Activated naive CD4-positive, alpha-beta T cell treated with anti-CD3 and anti-CD28 coated beads for 36 hours (primary cell): ENCODE measurements at regions not wholly inside any gene's neighbourhood (a gene's known extent, or its start where the extent isn't known, plus 50 kb on each side); places are given as distances from the start of the nearest gene placed in this dataset.
"Not testable (repeated sequence)": the region's sequence is repeated elsewhere in the genome, so short reads cannot be mapped to it uniquely, and the experiment has no call there.

ENCODE experiments used
- CTCF ChIA-PET: fragments of 350-600 bp; sonication (Branson Sonifier 250); formaldehyde crosslinking; loops from one replicate; lab custom pipeline; 2021; ENCODE audit warnings: antibody characterized with exemption; lab: Charles Lee
- DNase-seq: peaks from one replicate; pipeline ENCODE4 v3.0.0-alpha.2; 2020
- H3K27ac Mint-ChIP-seq: one replicate; pipeline ENCODE4 v1.8.0; 2021; ENCODE audit warnings: mild to moderate bottlenecking, mixed read lengths
- H3K27me3 Mint-ChIP-seq: one replicate; pipeline ENCODE4 v1.8.0; 2021; ENCODE audit warnings: low read depth, mixed read lengths
- H3K36me3 Mint-ChIP-seq: one replicate; pipeline ENCODE4 v1.8.0; 2021; ENCODE audit warnings: low read depth, mixed read lengths
- H3K4me1 Mint-ChIP-seq: one replicate; pipeline ENCODE4 v1.8.0; 2021; ENCODE audit warnings: low read depth, mixed read lengths
- H3K4me3 Mint-ChIP-seq: one replicate; pipeline ENCODE4 v1.8.0; 2021; ENCODE audit warnings: mild to moderate bottlenecking, moderate library complexity, mixed read lengths
- H3K9me3 Mint-ChIP-seq: one replicate; pipeline ENCODE4 v1.8.0; 2021; ENCODE audit warnings: mixed read lengths
- intact Hi-C: fragments of 100-400 bp; cut with micrococcal nuclease; formaldehyde crosslinking; loops from one replicate; pipeline ENCODE4 v1.15.1; 2023

- Mint-ChIP-seq H3K36me3 (no peaks in the 10 kb centered on the region), H3K4me1 (no peaks in the 10 kb centered on the region), H3K27me3 (no peaks in the 10 kb centered on the region), H3K4me3 (no peak overlapping the region), H3K9me3 (peaks cover 4% of the 10 kb centered on the region), H3K27ac (no peak overlapping the region)
- intact Hi-C loops, result no loop called here
- CTCF ChIA-PET, result no interaction called here
- no peak for DNase-seq
Measured at GRCh38 chr5:135151256-135151655, 117.2 kb upstream of the PITX1 start.

DNA sequence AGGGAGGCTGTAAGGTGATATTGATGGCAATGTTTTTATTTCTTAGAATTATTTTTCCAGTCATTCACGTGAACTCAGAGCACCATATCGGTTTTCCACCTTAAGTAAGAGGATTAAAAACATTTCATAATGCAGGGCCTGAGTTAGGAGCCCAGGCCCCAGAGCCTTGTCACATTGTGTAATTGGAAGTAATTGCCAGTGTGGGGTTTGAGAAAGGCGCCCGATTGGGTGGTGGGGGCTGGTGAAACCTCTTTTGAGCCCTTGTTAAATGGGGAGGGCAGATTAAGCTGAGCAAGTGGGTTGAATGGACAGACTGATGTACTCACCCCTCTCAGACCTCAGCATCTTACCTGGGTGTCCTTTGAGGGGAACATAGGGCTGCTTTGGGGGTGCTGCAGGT is 116.7 kb upstream of the PITX1 start:
- no peak overlapping the region for H3K27ac Mint-ChIP-seq
- no peak overlapping the region for H3K4me3 Mint-ChIP-seq
- H3K36me3 Mint-ChIP-seq, result no peaks in the 10 kb centered on the region
- CTCF ChIA-PET, result no interaction called here
- intact Hi-C loops, result no loop called here
- H3K4me1 Mint-ChIP-seq, result no peaks in the 10 kb centered on the region
- H3K27me3 Mint-ChIP-seq, result no peaks in the 10 kb centered on the region
- H3K9me3 Mint-ChIP-seq, result peaks cover 4% of the 10 kb centered on the region
- DNase-seq, result no peak

DNA sequence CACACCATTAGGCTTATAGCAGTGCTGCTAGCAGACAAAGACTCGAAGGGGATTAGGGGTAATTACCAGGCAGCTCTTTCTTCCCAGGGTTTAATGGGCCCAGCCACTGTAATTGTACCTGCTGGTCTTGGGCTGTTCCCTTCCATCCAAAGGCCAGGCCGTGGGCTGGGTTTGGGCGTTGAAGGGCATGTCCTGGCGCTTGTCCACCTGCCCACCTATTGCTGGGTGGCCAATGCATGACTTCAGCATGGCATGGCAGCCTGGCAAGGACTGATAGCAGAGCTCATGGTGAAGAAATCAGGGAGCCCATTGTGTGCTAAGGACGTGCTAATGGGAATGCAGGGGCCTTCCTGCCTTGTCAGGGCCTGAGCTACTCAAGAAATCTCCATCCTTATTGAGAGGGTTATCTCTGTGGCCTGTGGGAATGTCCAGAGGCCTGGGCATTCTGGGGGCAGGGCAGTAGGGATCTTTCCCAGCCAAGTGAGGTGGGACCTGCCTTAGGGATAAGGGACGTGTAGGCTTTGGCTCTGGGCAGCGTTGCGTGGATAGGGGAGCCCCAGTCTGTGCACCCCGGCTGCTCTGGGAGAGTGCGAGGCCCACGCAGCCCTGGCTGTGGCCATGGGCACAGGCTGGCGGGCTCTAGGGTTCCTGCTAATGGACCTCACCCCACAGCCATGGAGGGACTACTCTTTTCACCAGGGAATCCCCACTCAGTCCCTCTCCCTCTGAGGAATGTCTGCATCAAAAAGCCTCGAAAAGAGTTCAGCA is 116.1 kb upstream of the PITX1 start:
- Mint-ChIP-seq H3K36me3 (no peaks in the 10 kb centered on the region), H3K27ac (no peak overlapping the region), H3K4me1 (no peaks in the 10 kb centered on the region), H3K4me3 (no peak overlapping the region), H3K27me3 (no peaks in the 10 kb centered on the region), H3K9me3 (peaks cover 4% of the 10 kb centered on the region)
- intact Hi-C loops, result no loop called here
- CTCF ChIA-PET, result no interaction called here
- DNase-seq, result no peak

- Mint-ChIP-seq H3K36me3 (no peaks in the 10 kb centered on the region), H3K9me3 (peaks cover 4% of the 10 kb centered on the region), H3K27ac (no peak overlapping the region), H3K27me3 (no peaks in the 10 kb centered on the region), H3K4me1 (no peaks in the 10 kb centered on the region), H3K4me3 (no peak overlapping the region)
- intact Hi-C loops, result no loop called here
- CTCF ChIA-PET, result no interaction called here
- DNase-seq, result no peak
Measured at GRCh38 chr5:135149229-135149955, 115.4 kb upstream of the PITX1 start.

- H3K4me1 Mint-ChIP-seq, result no peaks in the 10 kb centered on the region
- no peak overlapping the region for H3K4me3 Mint-ChIP-seq
- peaks cover 4% of the 10 kb centered on the region for H3K9me3 Mint-ChIP-seq
- intact Hi-C loops, result no loop called here
- no peak overlapping the region for H3K27ac Mint-ChIP-seq
- no peak for DNase-seq
- no peaks in the 10 kb centered on the region for H3K27me3 Mint-ChIP-seq
- no peaks in the 10 kb centered on the region for H3K36me3 Mint-ChIP-seq
- CTCF ChIA-PET, result no interaction called here
Measured at GRCh38 chr5:135147294-135148090, 113.5 kb upstream of the PITX1 start.

GRCh38 chr5:135145985-135146384 is 112.0 kb upstream of the PITX1 start:
- H3K9me3 Mint-ChIP-seq, result peaks cover 4% of the 10 kb centered on the region
- CTCF ChIA-PET, result no interaction called here
- no peaks in the 10 kb centered on the region for H3K4me1 Mint-ChIP-seq
- no peak overlapping the region for H3K4me3 Mint-ChIP-seq
- H3K27ac Mint-ChIP-seq, result no peak overlapping the region
- no peaks in the 10 kb centered on the region for H3K27me3 Mint-ChIP-seq
- DNase-seq, result no peak
- H3K36me3 Mint-ChIP-seq, result no peaks in the 10 kb centered on the region
- intact Hi-C loops, result no loop called here

GRCh38 chr5:135143682-135144081 is 109.7 kb upstream of the PITX1 start:
- H3K9me3 Mint-ChIP-seq, DNase-seq, H3K4me1 Mint-ChIP-seq, H3K36me3 Mint-ChIP-seq, CTCF ChIA-PET, H3K27ac Mint-ChIP-seq, H3K4me3 Mint-ChIP-seq, H3K27me3 Mint-ChIP-seq, intact Hi-C loops: not testable (repeated sequence)

DNA sequence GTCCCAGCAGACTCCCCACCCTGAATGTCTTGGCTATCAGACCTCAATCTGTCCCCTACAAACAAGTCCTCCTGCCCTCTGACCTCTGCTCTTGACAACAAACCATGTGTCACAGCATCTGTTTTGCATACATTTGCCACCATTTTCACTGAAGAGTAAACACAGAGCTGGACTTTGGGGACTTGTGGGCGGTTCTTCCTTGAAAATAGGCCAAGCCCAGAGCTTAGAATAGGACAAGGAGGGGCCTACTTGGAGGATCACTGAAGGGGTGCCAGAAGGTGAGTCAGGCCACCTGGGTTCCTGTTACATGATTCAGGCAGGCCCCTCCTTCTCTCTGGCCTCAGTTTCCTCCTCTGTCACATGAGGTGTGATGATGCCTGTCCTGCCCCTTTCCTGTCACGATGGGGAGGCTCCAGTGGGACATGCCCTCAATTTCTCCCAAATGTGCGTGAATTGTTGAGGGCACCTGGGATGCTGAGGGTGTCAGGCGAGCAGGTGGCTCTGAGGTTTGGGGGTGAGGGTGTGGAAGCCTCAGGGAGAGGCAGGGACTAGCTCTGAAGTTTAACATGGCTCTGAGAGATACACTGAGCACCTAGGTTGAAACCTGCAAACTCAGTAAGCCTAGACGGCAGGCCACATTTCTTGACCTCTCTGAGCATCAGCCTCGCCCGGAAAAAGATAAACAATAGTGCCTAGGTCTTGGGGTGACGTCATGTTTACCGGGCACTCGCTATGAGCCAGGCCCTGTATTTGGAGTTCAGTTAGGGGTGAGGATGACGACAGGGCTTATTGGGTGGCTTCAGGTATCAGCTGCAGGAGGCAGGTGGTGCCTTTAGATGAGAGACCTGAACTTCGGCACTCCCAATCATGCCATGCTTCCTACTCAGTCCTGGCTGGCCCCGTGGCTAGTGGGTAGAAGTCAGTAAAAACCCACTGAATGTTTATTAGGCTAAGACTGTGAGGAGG is 107.6 kb upstream of the PITX1 start:
- no peak for DNase-seq
- CTCF ChIA-PET, result no interaction called here
- intact Hi-C loops, result no loop called here
- no peaks in the 10 kb centered on the region for H3K36me3 Mint-ChIP-seq
- H3K27me3 Mint-ChIP-seq, result no peaks in the 10 kb centered on the region
- no peak overlapping the region for H3K27ac Mint-ChIP-seq
- no peak overlapping the region for H3K4me3 Mint-ChIP-seq
- H3K9me3 Mint-ChIP-seq, result no peaks in the 10 kb centered on the region
- no peaks in the 10 kb centered on the region for H3K4me1 Mint-ChIP-seq

DNA sequence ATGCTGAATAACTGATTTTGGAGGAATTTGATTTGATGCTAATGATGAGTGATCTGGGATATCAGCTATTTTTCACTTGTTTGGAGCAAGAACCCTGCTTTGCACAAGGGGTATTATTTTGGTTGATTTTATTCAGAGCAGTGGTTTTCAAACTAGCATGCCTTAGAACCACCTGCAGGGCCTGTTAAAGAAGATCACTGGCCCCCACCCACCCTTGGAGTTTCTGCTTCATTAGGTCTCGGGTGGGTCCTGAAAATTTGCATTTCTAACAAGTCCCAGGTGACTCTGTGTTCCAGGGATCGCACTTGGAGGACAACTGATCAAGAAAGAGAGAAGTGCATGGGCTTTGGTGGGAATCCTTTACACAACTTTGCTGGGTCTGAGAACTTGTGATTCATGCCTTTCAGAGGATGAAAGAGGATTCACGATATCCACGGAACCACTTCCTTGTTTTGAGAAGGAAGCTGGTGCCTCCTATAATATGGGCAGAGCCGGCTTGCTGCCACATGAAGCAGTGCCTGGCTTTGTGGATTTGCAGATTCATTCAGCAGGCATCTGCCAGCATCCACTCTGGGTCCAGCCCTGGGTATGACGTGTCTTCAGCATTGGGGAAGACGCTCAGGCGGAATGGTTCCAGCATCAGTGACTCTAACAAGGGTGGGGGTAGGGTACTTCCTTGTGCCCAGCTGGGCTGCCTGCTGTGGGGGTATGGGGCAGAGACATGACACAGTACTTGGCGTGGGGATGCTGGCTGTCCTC is 106.6 kb upstream of the PITX1 start:
- Mint-ChIP-seq H3K4me3 (no peak overlapping the region), H3K27ac (no peak overlapping the region), H3K4me1 (no peaks in the 10 kb centered on the region), H3K27me3 (no peaks in the 10 kb centered on the region), H3K9me3 (no peaks in the 10 kb centered on the region), H3K36me3 (no peaks in the 10 kb centered on the region)
- no peak for DNase-seq
- intact Hi-C loops, result no loop called here
- CTCF ChIA-PET, result no interaction called here

GRCh38 chr5:135139381-135140134 is 105.5 kb upstream of the PITX1 start:
- Mint-ChIP-seq H3K27ac (no peak overlapping the region), H3K9me3 (no peaks in the 10 kb centered on the region), H3K4me3 (no peak overlapping the region), H3K4me1 (no peaks in the 10 kb centered on the region), H3K27me3 (no peaks in the 10 kb centered on the region), H3K36me3 (no peaks in the 10 kb centered on the region)
- CTCF ChIA-PET, result no interaction called here
- intact Hi-C loops, result no loop called here
- DNase-seq, result no peak
